ENCODE measurements at regions not wholly inside any gene's neighbourhood (a gene's known extent, or its start where the extent isn't known, plus 50 kb on each side); places are given as distances from the start of the nearest gene placed in this dataset.

DNA sequence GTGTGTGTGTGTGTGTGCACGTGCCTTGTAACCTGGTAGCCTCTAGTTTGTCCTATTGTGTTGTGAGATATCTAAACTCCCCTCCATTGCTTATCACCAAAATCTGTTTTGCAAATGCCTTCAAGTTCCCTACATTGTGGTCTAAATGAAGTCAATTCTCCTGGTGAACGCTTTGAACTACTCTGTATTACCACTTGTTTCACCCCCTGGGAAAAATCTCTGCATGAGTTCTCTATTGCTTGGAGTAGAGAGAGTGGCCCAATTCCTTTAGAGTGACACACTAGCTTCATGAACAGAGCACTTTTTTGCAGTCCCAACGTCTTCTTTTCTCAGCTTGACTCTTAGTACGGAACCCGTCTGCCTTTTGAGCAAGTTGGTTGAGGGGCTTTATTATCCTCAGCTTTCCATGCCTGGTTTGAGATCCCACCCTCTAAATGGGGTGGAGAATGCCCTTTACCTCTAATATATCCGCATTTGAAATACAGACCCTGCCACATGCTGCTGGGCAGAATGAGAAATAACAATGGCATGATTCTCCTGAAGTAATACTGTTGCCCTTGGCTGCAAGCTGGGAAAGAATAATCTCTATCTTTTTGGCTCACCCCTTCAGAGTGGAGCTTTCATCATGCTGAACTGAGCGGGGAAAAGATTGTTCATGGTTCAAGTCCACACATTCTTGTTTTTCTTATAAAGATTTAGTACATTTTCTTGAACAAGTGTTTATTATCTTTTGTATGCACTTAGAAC, 2545.3 kb downstream of the PCDH9 start:
- TF ChIP-seq, protein P1, sequence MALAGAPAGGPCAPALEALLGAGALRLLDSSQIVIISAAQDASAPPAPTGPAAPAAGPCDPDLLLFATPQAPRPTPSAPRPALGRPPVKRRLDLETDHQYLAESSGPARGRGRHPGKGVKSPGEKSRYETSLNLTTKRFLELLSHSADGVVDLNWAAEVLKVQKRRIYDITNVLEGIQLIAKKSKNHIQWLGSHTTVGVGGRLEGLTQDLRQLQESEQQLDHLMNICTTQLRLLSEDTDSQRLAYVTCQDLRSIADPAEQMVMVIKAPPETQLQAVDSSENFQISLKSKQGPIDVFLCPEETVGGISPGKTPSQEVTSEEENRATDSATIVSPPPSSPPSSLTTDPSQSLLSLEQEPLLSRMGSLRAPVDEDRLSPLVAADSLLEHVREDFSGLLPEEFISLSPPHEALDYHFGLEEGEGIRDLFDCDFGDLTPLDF (CRISPR knock-in tag; IDR thresholded peaks at IDR 0.05), result no peak
- TF ChIP-seq MEIS1 (CRISPR knock-in tag; IDR thresholded peaks at IDR 0.05; ENCODE audit: borderline replicate concordance) (no peak), CHD4 (IDR thresholded peaks at IDR 0.05; ENCODE audit: borderline replicate concordance, low read length) (no peak), SNRNP70 (IDR thresholded peaks at IDR 0.05; ENCODE audit: low read depth, low read length) (no peak), KLF12 (CRISPR knock-in tag; IDR thresholded peaks at IDR 0.05; ENCODE audit: borderline replicate concordance) (no peak), DPF2 (CRISPR knock-in tag; IDR thresholded peaks at IDR 0.05; ENCODE audit: borderline replicate concordance, low read depth) (no peak), MYC (CRISPR knock-in tag; IDR thresholded peaks at IDR 0.05; ENCODE audit: borderline replicate concordance) (no peak), BCL6 (CRISPR knock-in tag; IDR thresholded peaks at IDR 0.05) (no peak), ZNF788 (CRISPR knock-in tag; IDR thresholded peaks at IDR 0.05; ENCODE audit: borderline replicate concordance) (no peak), NFKBIZ (CRISPR knock-in tag; IDR thresholded peaks at IDR 0.05) (no peak)
- TF ChIP-seq, protein P2, sequence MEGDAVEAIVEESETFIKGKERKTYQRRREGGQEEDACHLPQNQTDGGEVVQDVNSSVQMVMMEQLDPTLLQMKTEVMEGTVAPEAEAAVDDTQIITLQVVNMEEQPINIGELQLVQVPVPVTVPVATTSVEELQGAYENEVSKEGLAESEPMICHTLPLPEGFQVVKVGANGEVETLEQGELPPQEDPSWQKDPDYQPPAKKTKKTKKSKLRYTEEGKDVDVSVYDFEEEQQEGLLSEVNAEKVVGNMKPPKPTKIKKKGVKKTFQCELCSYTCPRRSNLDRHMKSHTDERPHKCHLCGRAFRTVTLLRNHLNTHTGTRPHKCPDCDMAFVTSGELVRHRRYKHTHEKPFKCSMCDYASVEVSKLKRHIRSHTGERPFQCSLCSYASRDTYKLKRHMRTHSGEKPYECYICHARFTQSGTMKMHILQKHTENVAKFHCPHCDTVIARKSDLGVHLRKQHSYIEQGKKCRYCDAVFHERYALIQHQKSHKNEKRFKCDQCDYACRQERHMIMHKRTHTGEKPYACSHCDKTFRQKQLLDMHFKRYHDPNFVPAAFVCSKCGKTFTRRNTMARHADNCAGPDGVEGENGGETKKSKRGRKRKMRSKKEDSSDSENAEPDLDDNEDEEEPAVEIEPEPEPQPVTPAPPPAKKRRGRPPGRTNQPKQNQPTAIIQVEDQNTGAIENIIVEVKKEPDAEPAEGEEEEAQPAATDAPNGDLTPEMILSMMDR (CRISPR knock-in tag; IDR thresholded peaks at IDR 0.05), result no peak
- TF ChIP-seq, protein P3, sequence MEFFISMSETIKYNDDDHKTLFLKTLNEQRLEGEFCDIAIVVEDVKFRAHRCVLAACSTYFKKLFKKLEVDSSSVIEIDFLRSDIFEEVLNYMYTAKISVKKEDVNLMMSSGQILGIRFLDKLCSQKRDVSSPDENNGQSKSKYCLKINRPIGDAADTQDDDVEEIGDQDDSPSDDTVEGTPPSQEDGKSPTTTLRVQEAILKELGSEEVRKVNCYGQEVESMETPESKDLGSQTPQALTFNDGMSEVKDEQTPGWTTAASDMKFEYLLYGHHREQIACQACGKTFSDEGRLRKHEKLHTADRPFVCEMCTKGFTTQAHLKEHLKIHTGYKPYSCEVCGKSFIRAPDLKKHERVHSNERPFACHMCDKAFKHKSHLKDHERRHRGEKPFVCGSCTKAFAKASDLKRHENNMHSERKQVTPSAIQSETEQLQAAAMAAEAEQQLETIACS (CRISPR knock-in tag; IDR thresholded peaks at IDR 0.05), result no peak
